ENCODE measurements at regions not wholly inside any gene's neighbourhood (a gene's known extent, or its start where the extent isn't known, plus 50 kb on each side); places are given as distances from the start of the nearest gene placed in this dataset.
"Not testable (repeated sequence)": the region's sequence is repeated elsewhere in the genome, so short reads cannot be mapped to it uniquely, and the experiment has no call there.

DNA sequence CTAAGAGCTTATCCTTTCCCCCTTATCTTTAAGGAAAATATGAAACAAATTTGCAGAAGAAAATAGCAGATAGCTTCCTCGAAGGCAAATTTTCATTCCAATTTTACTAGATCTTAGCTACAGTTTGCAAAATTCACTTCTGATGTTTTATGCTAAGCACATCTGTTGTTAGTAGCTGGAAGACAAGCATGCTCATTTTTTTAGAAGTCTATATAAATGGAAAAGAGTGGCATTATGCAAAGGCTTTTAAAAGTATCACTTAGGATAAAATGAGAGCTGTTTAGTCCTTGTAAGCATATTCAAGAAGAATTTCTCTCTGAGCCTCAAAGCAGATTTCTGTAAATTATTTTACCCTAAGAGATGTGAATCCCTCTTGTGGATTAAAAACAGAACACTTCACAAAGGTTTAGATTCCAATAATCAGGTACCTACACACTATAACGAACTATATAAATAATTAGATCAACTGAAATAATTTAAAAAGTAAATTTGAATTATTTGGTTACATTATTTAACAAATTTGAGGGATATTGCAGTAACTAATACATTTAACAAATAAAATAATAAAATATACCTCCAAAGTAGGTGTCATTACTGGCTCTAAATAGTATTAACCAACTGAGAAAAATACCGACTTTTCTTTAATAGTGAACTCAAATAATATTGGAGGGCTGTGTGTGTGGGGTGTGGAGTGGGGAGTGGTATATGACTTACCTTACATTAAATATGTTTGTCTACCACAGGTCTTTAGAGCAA lies 307.1 kb downstream of the SEMA3D start:
- TF ChIP-seq, protein P1, sequence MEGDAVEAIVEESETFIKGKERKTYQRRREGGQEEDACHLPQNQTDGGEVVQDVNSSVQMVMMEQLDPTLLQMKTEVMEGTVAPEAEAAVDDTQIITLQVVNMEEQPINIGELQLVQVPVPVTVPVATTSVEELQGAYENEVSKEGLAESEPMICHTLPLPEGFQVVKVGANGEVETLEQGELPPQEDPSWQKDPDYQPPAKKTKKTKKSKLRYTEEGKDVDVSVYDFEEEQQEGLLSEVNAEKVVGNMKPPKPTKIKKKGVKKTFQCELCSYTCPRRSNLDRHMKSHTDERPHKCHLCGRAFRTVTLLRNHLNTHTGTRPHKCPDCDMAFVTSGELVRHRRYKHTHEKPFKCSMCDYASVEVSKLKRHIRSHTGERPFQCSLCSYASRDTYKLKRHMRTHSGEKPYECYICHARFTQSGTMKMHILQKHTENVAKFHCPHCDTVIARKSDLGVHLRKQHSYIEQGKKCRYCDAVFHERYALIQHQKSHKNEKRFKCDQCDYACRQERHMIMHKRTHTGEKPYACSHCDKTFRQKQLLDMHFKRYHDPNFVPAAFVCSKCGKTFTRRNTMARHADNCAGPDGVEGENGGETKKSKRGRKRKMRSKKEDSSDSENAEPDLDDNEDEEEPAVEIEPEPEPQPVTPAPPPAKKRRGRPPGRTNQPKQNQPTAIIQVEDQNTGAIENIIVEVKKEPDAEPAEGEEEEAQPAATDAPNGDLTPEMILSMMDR (IDR thresholded peaks at IDR 0.05; ENCODE audit: borderline replicate concordance, insufficient read depth, low read depth, low read length) = no peak
- no peak overlapping the region for H3K4me3 ChIP-seq (ENCODE audit: low read depth, low read length)

DNA sequence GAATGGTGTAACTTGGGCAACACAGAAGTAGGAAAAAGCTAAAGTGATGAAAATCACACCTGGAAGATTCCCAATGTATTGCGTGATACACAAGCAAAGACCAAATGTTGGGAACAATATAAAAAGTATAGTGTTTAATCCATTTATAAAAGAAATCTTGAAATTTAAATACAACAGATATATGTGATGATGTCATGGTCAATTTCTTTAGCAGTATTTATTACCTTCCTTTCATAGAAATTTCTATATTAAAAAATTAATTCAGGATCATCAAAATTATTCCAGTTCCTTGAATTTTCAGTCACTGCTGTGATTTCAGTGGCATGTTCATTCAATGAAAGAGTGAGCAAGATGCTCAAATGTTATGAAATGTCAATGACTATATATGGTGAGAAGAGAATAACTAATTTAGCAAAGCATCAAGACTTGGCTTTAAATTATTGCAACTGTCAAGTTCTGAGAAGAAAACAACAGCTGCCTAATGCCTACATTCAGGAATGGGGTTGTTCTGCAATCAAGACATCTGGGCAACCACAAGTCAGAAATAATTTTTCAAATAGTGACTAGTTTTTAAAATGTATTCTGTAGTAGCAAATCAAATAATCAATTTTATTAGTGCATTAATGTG lies 308.8 kb downstream of the SEMA3D start:
- TF ChIP-seq, protein P1 (IDR thresholded peaks at IDR 0.05; ENCODE audit: borderline replicate concordance, insufficient read depth, low read depth, low read length) = no peak
- H3K4me3 ChIP-seq (ENCODE audit: low read depth, low read length) = no peak overlapping the region

DNA sequence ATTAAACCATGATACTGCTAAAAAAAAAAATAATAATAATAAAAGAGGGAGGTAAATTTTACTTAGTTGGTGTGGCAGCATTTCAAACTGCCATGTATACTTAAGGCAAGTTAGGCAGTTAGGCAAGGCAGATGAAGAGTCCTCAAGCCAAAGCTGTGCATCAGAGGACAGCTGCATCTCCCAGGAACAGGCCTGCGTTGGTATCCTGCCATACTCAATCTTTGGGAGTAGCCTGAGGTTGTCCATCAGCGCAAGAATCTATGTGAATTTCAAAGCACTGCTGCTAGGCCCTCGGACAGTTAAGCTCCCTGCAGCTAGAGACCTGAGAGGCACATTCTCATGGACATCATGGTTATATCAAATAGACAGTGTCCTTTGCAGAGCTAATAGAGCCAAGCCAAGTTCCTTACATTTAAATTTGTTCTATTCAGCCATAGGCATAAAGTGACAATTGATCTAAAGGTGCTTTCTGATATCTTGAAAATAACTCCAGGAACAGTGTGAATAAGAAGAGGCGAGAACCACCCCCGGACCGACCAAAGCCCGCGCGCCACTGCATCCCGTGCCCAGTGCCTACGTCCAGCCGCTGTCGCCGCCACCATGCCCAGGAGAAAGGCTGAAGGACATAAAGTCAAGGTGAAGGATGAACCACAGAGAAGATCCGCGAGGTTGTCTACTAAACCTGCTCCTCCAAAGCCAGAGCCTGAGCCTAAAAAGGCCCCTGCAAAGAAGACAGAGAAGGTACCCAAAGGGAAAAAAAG lies 310.6 kb downstream of the SEMA3D start:
- TF ChIP-seq, protein P1 (IDR thresholded peaks at IDR 0.05; ENCODE audit: borderline replicate concordance, insufficient read depth, low read depth, low read length) = no peak
- H3K4me3 ChIP-seq (ENCODE audit: low read depth, low read length) = no peak overlapping the region

DNA sequence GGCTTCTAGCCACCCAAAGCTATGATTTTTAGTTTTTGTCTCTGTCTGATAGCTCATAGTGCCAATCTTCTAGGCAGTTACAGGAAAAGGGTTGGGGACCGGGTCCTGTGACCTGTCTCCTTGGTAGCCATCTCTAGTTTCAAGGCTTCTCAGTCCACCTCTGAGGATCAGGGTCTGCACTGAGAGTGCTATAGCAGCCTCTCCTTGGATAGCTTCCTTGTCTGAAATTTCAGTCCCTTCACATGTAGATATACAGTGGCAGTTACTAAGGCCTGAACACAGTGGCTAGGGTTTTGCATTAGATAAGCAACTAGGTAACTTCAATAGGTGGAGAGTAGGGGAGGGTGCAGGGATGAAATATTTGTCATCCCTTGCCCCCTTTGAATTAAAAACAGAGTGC lies 321.3 kb downstream of the SEMA3D start:
- no peak overlapping the region for H3K4me3 ChIP-seq (ENCODE audit: low read depth, low read length)
- TF ChIP-seq, protein P1 (IDR thresholded peaks at IDR 0.05; ENCODE audit: borderline replicate concordance, insufficient read depth, low read depth, low read length) = no peak

DNA sequence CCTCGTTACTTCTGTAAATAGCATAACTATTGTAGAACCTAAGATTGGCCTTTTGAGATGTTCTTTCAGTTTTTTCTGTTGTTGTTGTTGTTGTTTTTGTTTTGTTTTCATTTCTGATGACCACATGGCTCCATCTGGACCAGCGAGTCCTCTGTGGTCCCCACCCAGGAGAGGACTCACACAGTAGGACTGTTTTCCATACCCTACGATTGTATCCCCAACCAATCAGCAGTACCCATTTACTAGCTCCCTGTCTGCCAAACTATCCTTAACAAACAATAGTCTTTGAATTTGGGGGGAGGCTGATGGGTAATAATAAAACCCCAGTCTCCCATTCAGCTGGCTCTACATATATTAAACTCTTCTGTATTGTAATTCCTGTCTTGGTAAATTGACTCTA lies 329.5 kb downstream of the SEMA3D start:
- no peak overlapping the region for H3K4me3 ChIP-seq (ENCODE audit: low read depth, low read length)
- TF ChIP-seq, protein P1 (IDR thresholded peaks at IDR 0.05; ENCODE audit: borderline replicate concordance, insufficient read depth, low read depth, low read length) = no peak

DNA sequence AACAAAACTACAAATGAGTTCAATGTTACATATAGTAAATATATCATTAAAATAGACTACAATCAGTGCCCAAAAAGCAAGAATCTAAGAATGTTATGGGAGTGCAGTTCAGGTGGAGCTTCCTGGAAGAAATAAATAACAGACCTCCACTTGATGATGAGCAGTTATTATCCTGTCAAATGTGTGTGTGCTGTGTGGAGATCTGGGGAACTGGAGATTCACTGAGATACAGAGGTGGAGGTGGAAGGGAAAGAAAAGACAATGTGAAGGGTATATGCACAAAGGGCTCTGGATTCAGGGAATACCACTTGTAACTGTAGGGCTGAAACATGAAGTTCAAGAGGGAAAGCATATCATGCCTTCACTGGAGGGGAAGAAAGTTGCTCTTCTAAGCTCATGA lies 331.1 kb downstream of the SEMA3D start:
- H3K4me3 ChIP-seq (ENCODE audit: low read depth, low read length) = no peak overlapping the region
- TF ChIP-seq, protein P1 (IDR thresholded peaks at IDR 0.05; ENCODE audit: borderline replicate concordance, insufficient read depth, low read depth, low read length) = no peak

DNA sequence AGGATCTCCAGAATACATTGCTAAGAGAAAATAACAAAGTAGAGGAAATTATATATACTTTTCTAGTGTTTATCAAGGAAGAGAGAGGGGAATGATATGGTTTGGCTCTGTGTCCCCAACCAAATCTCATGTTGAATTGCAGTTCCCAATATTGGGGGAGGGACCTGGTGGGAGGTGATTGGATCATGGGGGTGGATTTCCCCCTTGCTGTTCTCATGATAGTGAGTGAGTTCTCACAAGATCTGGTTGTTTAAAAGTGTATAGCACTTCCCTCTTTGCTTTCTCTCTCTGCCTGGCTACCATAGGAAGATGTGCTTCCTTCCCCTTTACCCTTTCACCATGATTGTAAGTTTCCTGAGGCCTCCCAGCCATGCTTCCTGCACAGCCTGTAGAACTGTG lies 337.9 kb downstream of the SEMA3D start:
- not testable (repeated sequence) for H3K4me3 ChIP-seq (ENCODE audit: low read depth, low read length)

All from GM12875 (cell line).